GM21737 (cell line): ENCODE measurements at regions not wholly inside any gene's neighbourhood (a gene's known extent, or its start where the extent isn't known, plus 50 kb on each side); places are given as distances from the start of the nearest gene placed in this dataset.

Source experiments
- ATAC-seq: cut with Tn5 transposase; IDR thresholded peaks from one replicate; pipeline ENCODE4 v1.9.1; 2021; ENCODE audit warnings: mild to moderate bottlenecking, moderate library complexity; ENCODE audit not compliant: unreplicated experiment

DNA sequence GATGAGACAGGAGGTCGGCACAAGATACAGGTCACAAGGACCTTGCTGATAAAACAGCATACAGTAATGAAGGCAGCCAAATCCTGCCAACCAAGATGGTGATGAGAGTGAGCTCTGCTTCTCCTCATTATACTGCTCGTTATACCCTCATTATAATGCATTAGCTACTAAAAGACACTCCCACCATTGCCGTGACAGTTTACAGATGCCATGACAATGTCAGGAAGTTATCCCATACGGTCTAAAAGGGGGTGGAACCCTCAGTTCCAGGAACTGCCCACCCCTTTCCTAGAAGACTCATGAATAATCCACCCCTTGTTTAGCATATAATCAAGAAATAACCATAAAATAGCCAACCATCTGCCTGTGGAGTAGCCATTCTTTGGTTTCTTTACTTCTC is 224.2 kb downstream of the RBM43 start:
- no peak for ATAC-seq

DNA sequence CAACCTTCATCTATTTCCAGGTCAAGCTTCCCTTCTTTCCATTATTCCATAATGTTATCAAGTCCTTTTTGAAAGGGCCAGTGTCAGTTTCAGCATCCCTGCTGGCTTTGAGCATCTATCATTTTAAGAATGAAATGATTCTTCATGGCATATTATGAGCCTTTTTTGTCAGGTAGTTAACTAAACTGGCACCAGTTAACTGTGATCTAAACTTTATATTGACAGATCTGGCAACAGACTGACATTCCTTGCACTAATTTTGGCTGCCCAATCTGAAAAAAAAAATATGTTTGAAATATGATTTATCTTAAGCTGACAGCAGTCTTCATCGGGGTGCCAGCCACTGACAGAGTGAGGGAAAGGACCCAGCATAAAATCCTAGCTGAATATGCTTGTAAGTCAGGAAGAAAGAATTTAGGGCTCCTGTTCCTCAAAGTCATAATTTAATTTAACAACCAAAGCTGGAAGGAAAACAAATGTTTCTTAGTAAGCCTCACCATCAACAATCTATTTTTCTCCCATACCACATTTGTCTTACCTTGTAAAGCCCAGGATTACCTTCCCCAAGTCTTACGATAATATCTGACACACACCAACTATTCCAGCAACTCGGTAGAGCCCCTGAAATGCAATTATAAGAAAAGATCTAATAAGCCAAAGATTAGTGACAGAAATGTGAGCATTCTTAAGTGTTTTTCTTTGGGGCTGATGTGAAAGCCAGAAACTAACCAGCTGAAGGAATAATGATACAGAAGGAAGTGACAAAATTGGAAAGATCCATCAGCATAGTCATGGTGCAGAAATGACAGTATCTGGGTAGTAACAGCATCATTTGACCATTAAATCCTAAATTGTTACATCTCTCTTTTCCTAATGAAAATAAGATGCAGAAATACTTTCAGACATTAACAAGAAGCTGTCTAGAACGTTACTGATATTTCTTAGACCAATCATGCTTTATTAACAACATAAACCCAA is 228.1 kb downstream of the RBM43 start:
- no peak for ATAC-seq

DNA sequence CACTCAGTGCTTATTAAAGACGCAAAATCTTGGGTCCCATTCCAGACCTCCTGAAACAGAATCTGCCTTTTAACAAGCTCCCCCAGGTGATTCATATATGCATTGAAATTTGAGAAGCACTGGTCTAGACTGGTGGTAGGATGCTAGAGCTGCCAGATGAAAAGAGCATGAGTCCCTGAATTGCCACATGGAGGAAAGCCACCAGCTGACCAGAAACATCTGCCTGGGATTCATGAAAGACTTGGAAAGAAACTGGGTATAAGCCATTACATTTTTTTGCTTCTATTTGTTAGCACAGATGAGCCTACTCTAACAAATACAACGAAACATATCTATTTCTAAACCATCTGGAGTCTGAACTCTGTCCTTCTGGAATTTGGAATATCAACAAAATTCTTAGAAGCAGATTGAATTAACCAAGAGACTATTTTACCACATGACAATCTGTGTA is 228.9 kb downstream of the RBM43 start:
- no peak for ATAC-seq

DNA sequence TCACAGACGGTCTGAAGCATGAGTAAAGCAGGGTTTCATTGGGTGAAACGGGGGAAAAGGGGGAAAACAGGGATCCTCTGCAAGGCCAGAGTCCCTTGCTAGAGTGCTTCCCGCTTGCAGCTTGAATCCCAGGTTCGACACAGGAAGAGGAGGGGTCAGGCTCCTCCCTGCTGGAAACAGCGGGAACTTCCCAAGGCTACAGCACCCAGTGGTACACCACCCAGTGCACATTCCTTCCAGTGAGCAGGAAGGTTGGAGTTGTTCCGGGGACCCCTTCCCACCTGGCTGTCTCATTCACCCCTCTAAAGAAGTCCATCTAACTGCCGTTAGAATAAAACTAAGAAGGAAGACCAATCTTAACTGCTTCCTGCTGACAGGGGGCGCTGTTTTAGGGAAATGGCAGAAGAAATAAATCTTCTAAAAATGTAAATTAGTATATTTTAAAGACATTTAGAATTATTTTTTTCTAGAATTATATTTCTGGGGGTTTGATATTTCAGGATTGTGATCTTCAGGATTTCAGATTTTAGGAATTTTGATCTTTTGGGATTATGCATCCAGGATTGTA is 230.9 kb downstream of the RBM43 start:
- no peak for ATAC-seq

DNA sequence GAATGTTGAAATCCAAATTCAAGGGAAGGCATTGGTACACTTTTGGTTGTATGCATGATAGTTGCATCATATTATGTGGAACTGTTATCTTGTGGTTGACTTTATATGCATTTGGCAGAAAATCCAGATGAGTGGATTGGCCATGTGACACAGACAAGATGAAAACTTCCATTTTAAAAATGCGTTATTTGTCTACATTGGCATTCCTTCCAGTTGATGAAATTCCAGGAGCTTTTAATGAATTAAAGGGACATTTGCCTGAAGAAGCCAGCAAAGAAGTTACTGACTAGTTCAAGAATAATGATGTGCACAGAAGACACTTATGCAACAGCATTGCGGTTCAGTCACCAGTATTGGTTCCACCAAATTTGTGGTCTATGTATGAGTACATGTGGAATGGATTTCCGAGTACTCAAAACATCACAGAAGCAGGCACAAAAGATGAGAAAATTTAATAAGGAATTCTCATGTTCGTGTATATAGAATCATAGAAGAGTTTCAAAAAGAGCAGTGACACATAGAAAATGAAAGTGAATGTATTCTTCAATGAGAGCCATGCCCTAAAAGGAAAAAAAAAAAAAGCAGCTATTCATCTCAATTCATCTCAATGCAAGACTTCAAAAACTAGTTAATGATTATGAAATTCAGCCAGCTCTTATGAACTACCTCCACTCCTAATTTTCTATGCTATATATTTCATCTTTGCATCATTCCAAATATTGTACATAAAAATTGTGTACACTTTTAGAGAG is 232.1 kb downstream of the RBM43 start:
- no peak for ATAC-seq

DNA sequence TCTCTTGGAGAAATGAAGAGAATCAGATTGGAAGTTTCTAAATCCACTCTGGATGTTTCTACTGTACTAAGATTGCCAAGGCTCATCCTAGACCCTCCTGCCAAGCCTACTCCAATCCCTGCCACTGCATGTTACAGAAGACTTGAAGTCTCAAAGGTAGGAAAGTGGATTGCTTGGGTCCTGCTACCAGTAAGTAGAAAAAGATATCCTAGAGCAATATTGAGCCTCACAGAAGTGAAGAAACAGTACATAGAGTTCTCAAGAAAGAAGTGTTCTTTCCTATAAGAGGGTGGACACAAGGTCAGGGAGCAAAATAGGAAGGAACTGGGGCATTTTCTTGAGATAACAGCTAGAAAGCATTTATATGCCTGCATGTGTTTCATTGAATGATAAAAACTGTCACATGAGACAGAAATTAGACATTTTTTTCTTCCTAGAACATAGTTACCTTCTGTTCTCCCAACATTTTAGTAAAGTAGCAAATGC is 232.9 kb downstream of the RBM43 start:
- ATAC-seq = no peak

DNA sequence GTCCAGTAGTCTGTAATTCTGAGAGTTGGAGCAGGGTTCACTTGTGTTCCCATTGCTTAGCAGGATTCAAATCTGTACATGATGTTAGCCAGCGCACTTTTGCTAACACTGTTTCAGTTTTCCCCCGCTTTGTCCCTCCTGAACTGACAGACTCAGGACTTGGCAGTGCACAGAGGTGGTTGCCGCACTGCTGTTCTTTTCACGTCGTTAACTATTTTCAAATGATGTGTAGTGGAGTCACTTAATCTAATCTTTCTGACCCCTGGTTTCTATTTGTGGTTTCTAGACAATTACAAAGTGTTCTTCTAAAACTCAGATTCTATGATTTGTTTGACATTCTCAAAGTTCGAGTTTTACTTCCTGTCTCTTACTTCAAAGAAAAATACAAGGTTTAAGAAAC is 234.5 kb downstream of the RBM43 start:
- no peak for ATAC-seq

DNA sequence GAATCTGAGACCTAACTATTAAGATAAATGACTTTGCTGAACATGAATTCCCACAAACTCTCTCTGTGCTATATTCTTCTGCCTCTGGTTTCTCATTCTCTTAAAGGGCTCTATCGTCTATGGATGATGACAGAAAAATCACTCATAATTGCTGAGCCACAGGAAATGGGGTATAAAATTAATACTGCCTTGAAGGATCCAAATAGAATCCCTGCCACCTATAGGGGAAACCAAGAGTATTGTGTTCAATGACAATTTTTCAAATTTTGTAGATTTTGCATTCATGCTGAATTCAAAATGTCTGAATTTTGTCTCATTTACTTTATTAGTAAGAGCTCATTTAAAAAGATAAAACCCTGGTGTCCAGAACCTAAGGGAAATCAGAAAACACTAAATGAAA is 235.8 kb downstream of the RBM43 start:
- no peak for ATAC-seq

DNA sequence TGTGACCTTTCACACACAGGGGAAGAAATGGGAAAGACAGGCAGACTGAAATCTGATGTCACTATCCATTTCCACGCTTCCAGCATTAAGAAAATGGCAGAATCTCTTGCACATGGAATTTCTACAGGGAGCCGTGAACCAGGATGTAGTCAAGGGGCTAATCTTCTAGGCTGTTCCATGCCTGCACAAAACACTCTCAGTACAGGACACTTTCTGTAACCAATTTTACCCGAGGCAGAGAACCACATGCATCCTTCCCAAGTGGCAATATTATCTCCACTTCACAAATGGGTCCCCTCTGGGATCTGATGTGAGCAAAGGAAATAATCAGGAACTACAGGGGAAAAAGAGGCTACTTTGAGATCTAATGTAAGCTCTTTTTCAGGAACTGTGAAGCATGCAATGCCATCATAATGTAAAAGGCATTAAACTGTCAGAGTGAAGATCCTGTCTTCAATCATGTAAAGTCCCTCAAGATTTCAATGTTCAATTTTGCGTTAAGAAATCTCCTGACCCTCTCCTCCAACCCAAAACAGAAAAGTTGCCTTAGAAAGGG is 236.9 kb downstream of the RBM43 start:
- ATAC-seq = no peak

DNA sequence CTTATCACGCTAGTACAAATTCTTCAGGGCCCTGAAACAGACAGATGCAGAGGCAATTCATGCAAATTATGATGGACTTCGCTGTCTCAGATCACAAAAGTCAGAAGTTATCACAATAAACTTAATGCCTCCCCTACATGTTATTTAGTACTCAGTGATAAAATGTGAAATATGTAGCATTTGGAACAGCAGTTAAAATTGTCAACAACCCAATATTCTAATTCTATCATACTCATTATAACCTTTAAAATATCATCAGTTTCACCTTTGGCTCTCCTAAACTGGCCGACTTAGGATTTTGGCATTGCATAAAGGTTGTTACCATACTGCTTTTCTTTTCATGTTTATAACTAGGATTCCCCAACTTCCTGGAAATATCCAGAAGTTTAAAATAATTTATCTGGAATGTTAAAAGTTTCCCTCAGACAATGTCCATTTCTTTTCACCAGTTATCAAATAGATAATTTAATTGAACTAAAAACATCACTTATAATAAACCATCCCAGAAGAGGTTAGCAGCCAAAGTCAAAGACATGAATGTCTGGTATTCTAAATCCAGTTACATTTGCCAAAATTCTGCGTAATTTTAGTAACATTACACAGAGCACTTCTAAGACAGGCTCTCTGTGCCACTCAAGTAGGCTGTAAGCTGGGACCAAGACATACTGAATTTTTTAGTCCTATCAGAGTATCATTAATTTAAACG is 239.8 kb downstream of the RBM43 start:
- no peak for ATAC-seq

DNA sequence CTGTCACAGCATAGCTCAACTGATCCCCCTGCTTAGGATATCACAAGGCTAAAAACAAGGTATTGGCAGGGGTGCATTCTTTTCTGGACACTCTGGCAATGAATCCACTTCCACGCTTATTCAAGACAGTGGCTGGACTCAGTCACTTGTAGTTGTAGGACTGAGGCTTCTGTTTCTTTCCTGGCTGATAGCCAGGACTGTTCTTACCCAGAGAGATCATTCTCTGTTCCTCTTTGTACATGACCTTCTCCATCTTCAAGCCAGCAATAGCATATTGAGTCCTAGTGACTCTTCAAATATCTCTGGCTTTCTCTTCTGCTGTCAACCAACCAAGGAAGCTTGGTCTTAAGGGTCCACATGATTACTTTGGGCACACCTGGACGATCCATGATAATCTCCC is 241.3 kb downstream of the RBM43 start:
- ATAC-seq = no peak

DNA sequence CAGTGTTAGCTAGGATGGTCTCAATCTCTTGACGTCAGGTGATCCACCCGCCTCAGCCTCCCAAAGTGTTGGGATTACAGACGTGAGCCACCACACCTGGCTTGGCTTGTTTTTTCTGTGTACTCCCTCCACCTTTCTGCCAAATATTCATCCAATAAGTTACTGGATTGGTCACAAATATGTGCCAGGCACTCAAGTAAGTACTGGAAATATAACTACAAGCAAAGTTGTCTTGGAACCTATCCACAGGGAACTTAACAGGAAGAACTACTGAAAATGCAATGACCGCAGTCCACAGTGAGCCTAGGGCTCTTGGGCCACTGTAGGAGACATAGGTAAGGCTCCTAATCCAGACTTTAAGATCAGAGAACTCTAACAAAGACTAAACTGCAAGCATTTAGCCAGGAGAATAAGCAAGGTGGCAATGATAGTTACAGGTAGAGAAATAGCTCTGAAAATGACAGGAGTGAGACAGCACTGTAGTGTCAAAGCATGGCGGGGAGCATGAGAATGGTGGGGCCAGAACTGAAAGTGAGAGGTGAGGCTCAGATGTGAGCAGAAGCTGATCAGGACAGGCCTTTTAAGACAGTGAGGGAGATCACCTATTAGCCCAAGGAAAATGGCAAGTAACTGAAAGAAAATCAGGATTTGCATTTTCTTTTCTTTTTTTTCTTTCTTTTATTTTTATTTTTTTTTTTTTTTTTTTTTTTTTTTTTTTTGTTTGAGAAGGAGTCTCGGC is 252.1 kb downstream of the RBM43 start:
- ATAC-seq = no peak

DNA sequence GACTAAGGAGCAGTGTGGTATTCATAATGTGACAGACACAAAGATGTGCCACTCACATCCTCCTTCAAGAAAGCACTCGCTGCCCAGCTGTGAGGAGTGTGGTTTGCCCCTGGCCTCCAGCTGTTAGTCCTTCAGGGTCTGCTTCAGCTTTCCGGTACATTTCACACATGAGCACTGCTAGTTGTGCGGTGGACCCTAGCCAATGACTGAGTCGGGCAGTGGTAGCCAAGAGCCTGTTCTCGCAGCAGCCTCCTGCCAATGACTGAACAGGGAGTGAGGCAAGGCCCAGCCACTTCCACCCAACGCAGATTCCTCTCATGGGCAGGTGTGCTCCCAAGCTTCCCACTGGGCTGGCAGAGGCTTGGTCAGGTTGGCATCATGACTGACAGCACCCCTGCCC is 254.3 kb downstream of the RBM43 start:
- ATAC-seq = no peak

DNA sequence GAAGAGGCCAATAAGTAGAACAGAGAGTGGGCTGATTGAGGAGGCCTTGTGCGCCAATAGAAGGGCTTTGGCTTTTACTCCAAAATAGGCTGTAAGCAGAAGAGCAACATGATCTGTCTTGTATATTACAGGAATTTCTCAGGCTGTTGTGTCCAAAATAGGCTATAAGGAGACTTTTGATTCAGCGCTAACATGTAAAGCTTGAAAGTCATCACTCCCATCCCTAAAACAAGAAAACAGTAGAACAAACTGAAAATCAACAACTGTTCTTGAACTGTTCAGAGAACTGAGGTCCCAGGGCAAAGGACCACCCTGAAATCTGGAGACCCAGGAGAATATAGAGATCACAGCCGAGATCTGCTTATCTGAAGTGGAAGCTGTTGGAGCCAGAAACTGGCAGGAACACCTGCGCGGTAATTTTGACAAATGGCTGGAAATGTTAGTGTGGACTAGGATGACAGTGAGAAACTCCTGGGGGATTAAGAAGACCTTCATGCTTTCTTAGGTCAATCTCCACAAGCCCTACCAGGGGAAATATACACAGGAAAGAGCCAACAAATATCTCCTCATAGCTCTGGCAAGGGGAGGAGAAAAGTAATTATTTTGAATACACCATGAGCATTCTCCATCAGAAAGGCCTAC is 258.6 kb downstream of the RBM43 start:
- no peak for ATAC-seq

DNA sequence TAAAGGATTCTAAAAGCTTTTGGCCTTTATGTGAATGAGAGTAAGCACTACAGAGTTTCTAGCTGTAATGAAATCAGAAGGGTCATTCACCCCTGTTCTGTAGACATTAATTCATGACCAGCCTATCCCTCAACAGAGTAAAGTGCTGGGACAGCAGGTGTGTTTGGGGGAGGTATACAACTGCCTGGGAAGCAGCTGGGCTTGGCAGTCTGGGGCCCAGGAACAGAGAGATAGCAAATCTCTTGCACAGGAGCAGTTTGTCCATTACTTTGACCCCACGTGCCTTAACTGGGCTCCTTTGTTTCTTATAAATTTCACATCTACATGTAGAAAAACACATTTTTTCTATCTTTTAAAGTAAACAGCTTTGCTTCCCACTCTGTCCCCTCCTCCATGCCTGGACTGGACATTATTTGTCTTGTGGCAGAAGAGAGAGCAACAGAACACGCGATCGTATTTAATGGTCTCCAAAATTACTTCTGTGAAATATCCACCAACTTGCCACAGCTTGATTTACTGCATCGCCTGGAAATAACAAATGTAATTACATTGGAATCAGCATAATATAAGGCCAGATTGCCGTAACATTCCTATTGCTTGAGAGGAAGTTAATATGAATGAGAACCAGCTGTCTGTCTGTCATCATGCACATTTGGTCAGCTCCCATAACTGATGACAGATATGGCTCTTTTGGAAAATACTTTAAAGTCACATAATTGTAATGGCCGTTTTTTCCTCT is 263.8 kb downstream of the RBM43 start:
- no peak for ATAC-seq

DNA sequence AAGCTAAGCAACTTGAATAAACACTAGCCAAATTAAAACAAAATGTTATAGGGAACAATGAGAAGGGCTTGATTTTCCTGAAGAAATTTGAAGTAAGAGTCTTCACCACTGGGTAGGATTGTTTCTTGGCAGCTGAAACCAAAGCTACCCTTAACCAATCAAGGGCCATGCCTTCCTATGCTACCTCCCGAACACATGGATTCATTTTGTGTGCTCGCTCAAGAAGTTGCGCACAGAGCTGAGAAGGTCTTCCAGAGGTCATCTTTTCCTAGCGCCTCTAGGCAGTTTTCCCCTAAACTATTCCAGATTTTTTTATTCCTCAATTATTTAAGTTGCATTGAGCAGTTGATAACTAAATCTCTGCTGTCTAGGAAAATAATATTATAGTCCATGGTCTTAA is 264.6 kb downstream of the RBM43 start:
- ATAC-seq = no peak

DNA sequence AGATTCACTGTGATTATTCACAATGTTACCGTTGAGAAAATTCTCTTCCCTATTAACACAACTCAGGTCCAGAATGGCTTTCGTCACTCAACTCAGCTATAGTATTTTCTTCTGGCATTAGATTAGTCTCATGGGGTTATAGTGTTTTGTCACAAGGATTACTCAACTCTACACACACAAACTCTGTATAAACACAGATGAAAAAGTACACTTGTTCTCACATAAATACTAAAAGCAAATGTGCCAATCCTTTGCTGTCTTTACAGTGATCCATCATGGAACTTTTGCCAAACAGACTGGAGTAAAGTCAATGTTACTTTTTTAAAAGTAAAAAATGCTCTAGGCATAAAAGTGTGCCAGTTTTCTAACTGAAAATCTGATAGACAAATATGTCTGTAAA is 267.6 kb downstream of the RBM43 start:
- no peak for ATAC-seq

DNA sequence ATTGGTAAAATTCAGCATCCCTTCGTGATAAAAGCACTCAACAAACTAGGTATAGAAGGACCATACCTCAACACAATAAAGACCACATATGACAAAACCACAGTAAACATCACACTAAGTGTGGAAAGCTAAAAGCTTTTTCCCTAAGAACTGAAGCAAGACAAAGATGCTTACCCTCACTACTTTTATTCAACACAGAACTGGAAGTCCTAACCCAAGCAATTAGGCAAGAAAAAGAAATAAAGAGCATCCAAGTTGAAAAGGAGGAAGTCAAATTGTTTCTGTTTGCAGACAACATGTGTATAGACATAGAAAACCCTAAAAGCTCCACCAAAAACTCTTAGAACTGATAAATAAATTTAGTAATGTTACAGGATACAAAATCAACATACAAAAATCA is 271.7 kb downstream of the RBM43 start:
- no peak for ATAC-seq

DNA sequence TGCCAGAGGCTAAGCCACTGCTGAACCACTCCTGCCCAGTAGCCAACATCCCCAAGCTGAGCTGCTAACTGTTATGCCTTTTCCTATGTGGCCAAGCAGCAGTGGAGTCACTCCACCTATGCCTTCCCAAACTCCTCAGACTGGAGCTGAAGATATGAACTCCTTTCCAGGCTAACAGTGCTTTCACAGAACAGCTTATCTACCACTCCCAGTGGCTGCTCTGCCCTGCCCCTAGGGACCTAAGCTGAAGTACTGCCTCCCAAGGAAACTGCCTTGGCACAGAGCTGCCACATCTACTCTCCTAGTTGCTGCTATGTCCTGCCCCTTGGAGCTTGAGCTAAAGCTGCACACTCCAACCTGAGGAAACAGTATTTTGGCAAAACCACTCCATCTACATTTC is 275.9 kb downstream of the RBM43 start:
- ATAC-seq = no peak
